Thyroid gland (tissue), 4 donors: ENCODE measurements at regions not wholly inside any gene's neighbourhood (a gene's known extent, or its start where the extent isn't known, plus 50 kb on each side); places are given as distances from the start of the nearest gene placed in this dataset.

Experiments
- CTCF ChIP-seq, 6 experiments: fragments of 200-600 bp in 3 of 6; fragments of 450-650 bp in 3 of 6; sonication (generic) in 3 of 6; IDR thresholded peaks; one replicate each; pipeline ENCODE4 v1.5.1; 2016 to 2019; ENCODE audit warnings: antibody characterized with exemption in 6 of 6, mild to moderate bottlenecking in 2 of 6, inconsistent platforms in 1 of 6, moderate library complexity in 1 of 6
- POLR2A ChIP-seq, 2 donors: fragments of 450-650 bp; IDR thresholded peaks; one replicate each; pipeline ENCODE4 v1.6.1; 2017; ENCODE audit warnings: antibody characterized with exemption in 2 of 2, mild to moderate bottlenecking in 2 of 2, moderate library complexity in 1 of 2

GRCh38 chr4:140286456-140286855 is 87.0 kb upstream of the SCOC start:
- no peak for TF ChIP-seq CTCF (IDR thresholded peaks at IDR 0.05)
- no peak for TF ChIP-seq POLR2A (IDR thresholded peaks at IDR 0.05)
